Astrocyte (in vitro differentiated cells and primary cell): ENCODE measurements at regions not wholly inside any gene's neighbourhood (a gene's known extent, or its start where the extent isn't known, plus 50 kb on each side); places are given as distances from the start of the nearest gene placed in this dataset.

ENCODE experiments used
- DNase-seq: peaks from one replicate; pipeline ENCODE4 v3.0.0-alpha.2; 2010; ENCODE audit warnings: low read depth
- FAIRE-seq: peaks from 2 replicates; lab custom pipeline; 2011; peaks lifted over from hg19 to GRCh38; lab: Jason Lieb, UNC
- H2AFZ ChIP-seq: 2 replicates; pipeline ENCODE4 v1.6.0; 2012; ENCODE audit warnings: low read depth, low read length, inconsistent platforms
- H3K27ac ChIP-seq: 2 replicates; pipeline ENCODE4 v1.5.1; 2011; ENCODE audit warnings: low read depth, low read length, inconsistent platforms
- H3K27me3 ChIP-seq: 2 replicates; pipeline ENCODE4 v1.6.0; 2011; ENCODE audit warnings: low read length, inconsistent platforms; ENCODE audit not compliant: insufficient read depth
- H3K36me3 ChIP-seq: 2 replicates; pipeline ENCODE4 v1.5.1; 2011; ENCODE audit warnings: low read length, inconsistent platforms; ENCODE audit not compliant: insufficient read depth
- H3K4me1 ChIP-seq: 2 replicates; pipeline ENCODE4 v1.5.1; 2011; ENCODE audit warnings: low read length, inconsistent platforms; ENCODE audit not compliant: insufficient read depth
- H3K4me2 ChIP-seq: 2 replicates; pipeline ENCODE4 v1.6.0; 2012; ENCODE audit warnings: low read length, inconsistent platforms
- H3K4me3 ChIP-seq: 2 replicates; pipeline ENCODE4 v1.5.1; 2011; ENCODE audit warnings: low read depth, mild to moderate bottlenecking, low read length, inconsistent platforms; ENCODE audit not compliant: insufficient read depth
- H3K79me2 ChIP-seq: 2 replicates; pipeline ENCODE4 v1.6.0; 2012; ENCODE audit warnings: mild to moderate bottlenecking, low read length, inconsistent platforms; ENCODE audit not compliant: insufficient read depth
- H3K9ac ChIP-seq: 2 replicates; pipeline ENCODE4 v1.6.0; 2012; ENCODE audit warnings: mild to moderate bottlenecking, low read length, inconsistent platforms
- H3K9me3 ChIP-seq: 2 replicates; pipeline ENCODE4 v1.5.1; 2012; ENCODE audit warnings: low read depth, mild to moderate bottlenecking, low read length, inconsistent platforms; ENCODE audit not compliant: insufficient read depth
- H4K20me1 ChIP-seq: 2 replicates; pipeline ENCODE4 v1.6.0; 2012; ENCODE audit warnings: low read length, inconsistent platforms; ENCODE audit not compliant: insufficient read depth
- H3K27ac Mint-ChIP-seq: one replicate; pipeline ENCODE4 v1.8.0; 2021; ENCODE audit warnings: mild to moderate bottlenecking, mixed read lengths; ENCODE audit not compliant: unreplicated experiment
- H3K27me3 Mint-ChIP-seq: one replicate; pipeline ENCODE4 v1.8.0; 2021; ENCODE audit warnings: low read depth, mixed read lengths; ENCODE audit not compliant: unreplicated experiment
- H3K36me3 Mint-ChIP-seq: one replicate; pipeline ENCODE4 v1.8.0; 2021; ENCODE audit warnings: low read depth, mixed read lengths; ENCODE audit not compliant: unreplicated experiment
- H3K4me1 Mint-ChIP-seq: one replicate; pipeline ENCODE4 v1.8.0; 2021; ENCODE audit warnings: low read depth, mixed read lengths; ENCODE audit not compliant: unreplicated experiment
- H3K4me3 Mint-ChIP-seq: one replicate; pipeline ENCODE4 v1.8.0; 2021; ENCODE audit warnings: mild to moderate bottlenecking, moderate library complexity, mixed read lengths; ENCODE audit not compliant: unreplicated experiment
- H3K9me3 Mint-ChIP-seq: one replicate; pipeline ENCODE4 v1.8.0; 2021; ENCODE audit warnings: mild to moderate bottlenecking, mixed read lengths; ENCODE audit not compliant: unreplicated experiment
- CTCF ChIP-seq: IDR thresholded peaks from 2 replicates; pipeline ENCODE4 v1.5.1; 2011; ENCODE audit warnings: low read depth, mild to moderate bottlenecking, inconsistent platforms, low read length, moderate library complexity; ENCODE audit not compliant: insufficient read depth
- EZH2 ChIP-seq: IDR thresholded peaks from 2 replicates; pipeline ENCODE4 v1.6.1; 2012; ENCODE audit warnings: mild to moderate bottlenecking, low read length, inconsistent platforms; ENCODE audit not compliant: insufficient read depth

- H4K20me1 ChIP-seq, result no peaks in the 10 kb centered on the region
- peaks cover 18% of the 10 kb centered on the region for H3K4me1 ChIP-seq
- H3K9ac ChIP-seq, result no peak overlapping the region
- DNase-seq (peak; percentile 64), FAIRE-seq (no peak)
- peak overlapping the region; percentile 22 for H3K4me2 ChIP-seq
- no peaks in the 10 kb centered on the region for H3K9me3 ChIP-seq
- Mint-ChIP-seq H3K36me3 (no peaks in the 10 kb centered on the region), H3K4me1 (peaks cover 21% of the 10 kb centered on the region), H3K4me3 (no peak overlapping the region), H3K27ac (no peak overlapping the region), H3K27me3 (peaks cover 22% of the 10 kb centered on the region), H3K9me3 (no peaks in the 10 kb centered on the region)
- no peak overlapping the region for H2AFZ ChIP-seq
- H3K36me3 ChIP-seq, result no peaks in the 10 kb centered on the region
- no peaks in the 10 kb centered on the region for H3K27me3 ChIP-seq
- no peak overlapping the region for H3K4me3 ChIP-seq
- TF ChIP-seq CTCF (no peak), EZH2 (no peak)
- no peak overlapping the region for H3K27ac ChIP-seq
- H3K79me2 ChIP-seq, result no peaks in the 10 kb centered on the region
Measured at GRCh38 chr1:55823541-55824250, 608.5 kb upstream of the USP24 start.

- Mint-ChIP-seq H3K27ac (no peak overlapping the region), H3K4me1 (peaks cover 19% of the 10 kb centered on the region), H3K4me3 (no peak overlapping the region), H3K9me3 (no peaks in the 10 kb centered on the region), H3K27me3 (peaks cover 30% of the 10 kb centered on the region), H3K36me3 (no peaks in the 10 kb centered on the region)
- no peak overlapping the region for H3K4me2 ChIP-seq
- no peak overlapping the region for H3K9ac ChIP-seq
- peak; percentile 60 for FAIRE-seq
- H3K4me1 ChIP-seq, result peaks cover 17% of the 10 kb centered on the region
- H3K27ac ChIP-seq, result no peak overlapping the region
- no peak overlapping the region for H3K4me3 ChIP-seq
- no peaks in the 10 kb centered on the region for H3K9me3 ChIP-seq
- no peaks in the 10 kb centered on the region for H3K79me2 ChIP-seq
- TF ChIP-seq EZH2, result no peak
- TF ChIP-seq CTCF, result no peak
- no peak overlapping the region for H2AFZ ChIP-seq
- H3K27me3 ChIP-seq, result no peaks in the 10 kb centered on the region
- no peak for DNase-seq
- H3K36me3 ChIP-seq, result no peaks in the 10 kb centered on the region
- no peaks in the 10 kb centered on the region for H4K20me1 ChIP-seq
Measured at GRCh38 chr1:55822891-55823290, 607.7 kb upstream of the USP24 start.

- H3K4me3 ChIP-seq, result no peak overlapping the region
- no peak overlapping the region for H3K9ac ChIP-seq
- Mint-ChIP-seq H3K27me3 (peaks cover 37% of the 10 kb centered on the region), H3K36me3 (no peaks in the 10 kb centered on the region), H3K9me3 (no peaks in the 10 kb centered on the region), H3K4me1 (peaks cover 20% of the 10 kb centered on the region), H3K27ac (peak overlapping the region; percentile 13), H3K4me3 (no peak overlapping the region)
- no peak for FAIRE-seq
- no peaks in the 10 kb centered on the region for H3K36me3 ChIP-seq
- H4K20me1 ChIP-seq, result no peaks in the 10 kb centered on the region
- TF ChIP-seq EZH2, result no peak
- no peak overlapping the region for H3K4me2 ChIP-seq
- no peak for DNase-seq
- H3K27ac ChIP-seq, result no peak overlapping the region
- H2AFZ ChIP-seq, result no peak overlapping the region
- peaks cover 9% of the 10 kb centered on the region for H3K4me1 ChIP-seq
- no peaks in the 10 kb centered on the region for H3K9me3 ChIP-seq
- no peaks in the 10 kb centered on the region for H3K27me3 ChIP-seq
- H3K79me2 ChIP-seq, result no peaks in the 10 kb centered on the region
Measured at GRCh38 chr1:55821234-55821633, 606.1 kb upstream of the USP24 start.
